ENCODE measurements at regions not wholly inside any gene's neighbourhood (a gene's known extent, or its start where the extent isn't known, plus 50 kb on each side); places are given as distances from the start of the nearest gene placed in this dataset.

- ChIA-PET CTCF (interaction anchor here (0.6 kb wide), 3 partner anchors 483 to 1935 kb away, joined by 3 to 7 read pairs (median 3); no protein-coding TSS in a partner anchor), POLR2A (ENCODE audit: low non-redundant PET) (no interaction called here)
- TF ChIP-seq CTCF (conservative IDR thresholded peaks at IDR 0.05; ENCODE audit: low read depth) = peak; percentile 75
- DNase-seq (ENCODE audit: low spot score) = peak; percentile 88
- H3K27ac ChIP-seq = peak overlapping the region; percentile 87
These were observed 259.1 kb downstream of the HDGFL1 start for GRCh38 chr6:22828179-22829062.

DNA sequence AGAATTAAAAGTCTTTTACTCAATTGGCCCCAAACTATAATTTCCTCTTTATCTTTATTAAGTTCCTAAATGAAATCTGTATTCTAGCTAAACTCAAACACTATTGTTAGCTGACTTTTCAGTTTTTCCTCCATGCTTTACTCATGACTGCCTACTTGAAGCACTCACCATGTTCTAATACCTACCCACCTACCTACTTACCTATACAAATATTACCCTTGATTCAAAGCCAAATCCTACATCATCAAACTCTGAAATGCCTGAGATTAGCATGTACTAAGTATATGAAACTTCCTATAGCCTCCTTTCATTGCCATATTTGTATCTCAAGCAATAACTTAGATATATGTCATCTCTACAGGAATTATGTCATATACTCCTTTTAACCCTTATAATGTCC lies 259.7 kb downstream of the HDGFL1 start:
- TF ChIP-seq CTCF (conservative IDR thresholded peaks at IDR 0.05; ENCODE audit: low read depth) = no peak
- no peak overlapping the region for H3K27ac ChIP-seq
- CTCF ChIA-PET = interaction anchor here (0.6 kb wide), 1 partner anchor 1935 kb away, joined by 3 read pairs; no protein-coding TSS in a partner anchor
- DNase-seq (ENCODE audit: low spot score) = peak; percentile 11
- POLR2A ChIA-PET (ENCODE audit: low non-redundant PET) = no interaction called here

DNA sequence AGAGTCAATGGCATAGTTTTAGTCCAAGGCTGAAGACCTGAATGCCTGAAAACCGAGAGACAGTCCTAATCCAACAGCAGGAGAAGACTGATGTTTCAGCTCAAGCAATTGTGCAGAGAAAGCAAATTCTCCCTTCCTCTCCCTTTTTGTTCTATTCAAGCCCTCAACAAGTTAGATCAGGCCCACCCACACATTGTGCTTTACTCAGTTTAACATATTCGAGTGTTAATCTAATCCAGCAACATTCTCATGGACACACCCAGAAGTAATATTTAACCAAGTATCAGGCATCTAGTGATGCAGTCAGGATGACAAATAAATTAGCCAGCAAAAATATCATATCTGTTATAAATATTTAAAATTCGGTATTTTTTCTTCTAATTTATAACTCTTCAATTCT lies 261.1 kb downstream of the HDGFL1 start:
- H3K27ac ChIP-seq = no peak overlapping the region
- ChIA-PET CTCF (no interaction called here), POLR2A (ENCODE audit: low non-redundant PET) (no interaction called here)
- no peak for TF ChIP-seq CTCF (conservative IDR thresholded peaks at IDR 0.05; ENCODE audit: low read depth)
- DNase-seq (ENCODE audit: low spot score) = no peak

DNA sequence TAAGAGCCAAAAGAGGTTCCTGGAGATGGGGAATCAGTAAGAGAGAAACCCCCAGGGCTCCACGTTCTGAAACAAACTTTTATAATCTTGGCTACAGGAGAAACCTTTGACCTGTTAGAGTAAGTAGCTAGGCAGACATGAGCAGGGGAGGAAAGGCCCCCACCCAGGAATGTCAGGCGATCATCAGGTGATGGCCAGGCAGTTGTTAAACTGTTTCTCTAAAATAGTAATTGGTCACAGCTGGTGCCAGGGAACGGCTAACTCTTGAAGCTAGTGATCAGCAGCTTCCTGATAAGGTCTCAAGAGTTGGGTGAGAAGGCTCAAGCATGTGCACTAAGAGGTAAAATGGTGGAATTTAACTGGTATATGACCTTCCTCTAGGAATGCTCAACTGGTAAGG lies 263.8 kb downstream of the HDGFL1 start:
- no peak overlapping the region for H3K27ac ChIP-seq
- no peak for DNase-seq (ENCODE audit: low spot score)
- no peak for TF ChIP-seq CTCF (conservative IDR thresholded peaks at IDR 0.05; ENCODE audit: low read depth)
- POLR2A ChIA-PET (ENCODE audit: low non-redundant PET) = no interaction called here
- CTCF ChIA-PET = no interaction called here

GRCh38 chr6:22838345-22838744 lies 269.0 kb downstream of the HDGFL1 start:
- H3K27ac ChIP-seq = no peak overlapping the region
- POLR2A ChIA-PET (ENCODE audit: low non-redundant PET) = no interaction called here
- no peak for TF ChIP-seq CTCF (conservative IDR thresholded peaks at IDR 0.05; ENCODE audit: low read depth)
- CTCF ChIA-PET = interaction anchor here (0.5 to 0.6 kb wide), 3 partner anchors 60 to 811 kb away, joined by 3 to 7 read pairs (median 4); no protein-coding TSS in a partner anchor
- no peak for DNase-seq (ENCODE audit: low spot score)

DNA sequence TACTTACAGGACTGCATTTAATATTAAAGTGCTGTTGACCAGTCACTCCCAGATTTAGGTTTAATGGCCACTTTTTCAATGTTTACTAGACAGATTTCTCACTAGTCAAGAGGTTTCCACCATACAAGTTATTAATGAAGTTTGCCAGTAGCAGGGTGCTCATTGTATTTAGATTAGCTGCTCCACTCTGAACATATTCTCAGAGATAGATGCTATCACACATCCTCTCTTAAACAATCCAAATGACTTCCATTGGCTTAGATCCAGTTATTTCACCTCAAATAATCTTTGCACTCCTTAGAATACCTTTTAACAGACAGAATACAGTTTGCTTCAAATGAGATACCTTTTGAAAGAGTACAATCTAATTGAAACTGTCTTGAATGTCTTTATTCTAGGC lies 276.1 kb downstream of the HDGFL1 start:
- DNase-seq (ENCODE audit: low spot score) = no peak
- ChIA-PET CTCF (no interaction called here), POLR2A (ENCODE audit: low non-redundant PET) (no interaction called here)
- no peak for TF ChIP-seq CTCF (conservative IDR thresholded peaks at IDR 0.05; ENCODE audit: low read depth)
- H3K27ac ChIP-seq = no peak overlapping the region
